Mucosa of descending colon (tissue), 3 donors: ENCODE measurements at regions not wholly inside any gene's neighbourhood (a gene's known extent, or its start where the extent isn't known, plus 50 kb on each side); places are given as distances from the start of the nearest gene placed in this dataset.
"Not testable (repeated sequence)": the region's sequence is repeated elsewhere in the genome, so short reads cannot be mapped to it uniquely, and the experiment has no call there.

Source experiments
- ATAC-seq: fragments of 200-7000 bp; cut with Tn5 transposase; one replicate; pipeline ENCODE4 v1.9.1; 2020; ENCODE audit warnings: mild to moderate bottlenecking, moderate library complexity
- DNase-seq, 3 donors: peaks; one replicate each; pipeline ENCODE4 v3.0.0-alpha.2; 2020
- H3K36me3 ChIP-seq: fragments of 200-600 bp; one replicate; pipeline ENCODE4 v1.8.0; 2021; ENCODE audit warnings: low read depth, mild to moderate bottlenecking
- H3K4me1 ChIP-seq: fragments of 200-600 bp; one replicate; pipeline ENCODE4 v1.8.0; 2021; ENCODE audit warnings: low read depth, mild to moderate bottlenecking
- H3K4me3 ChIP-seq: fragments of 200-600 bp; one replicate; pipeline ENCODE4 v1.8.0; 2021; ENCODE audit warnings: mild to moderate bottlenecking
- H3K9me3 ChIP-seq: fragments of 200-600 bp; one replicate; pipeline ENCODE4 v1.8.0; 2021; ENCODE audit warnings: mild to moderate bottlenecking
- intact Hi-C, 2 donors: fragments of 100-400 bp; cut with DNase I in 1 of 2; cut with micrococcal nuclease in 1 of 2; formaldehyde crosslinking; loops; one replicate each; pipeline versions ENCODE4 v1.11.0 to v1.11.1; 2022; cut with DNase I, micrococcal nuclease
- TF ChIP-seq, protein P1 (sequence below): fragments of 200-600 bp; IDR thresholded peaks from one replicate; pipeline ENCODE4 v1.8.0; 2022; ENCODE audit warnings: antibody characterized with exemption, mild to moderate bottlenecking
- donor health status: DM: no; HTN: no; CAD: no; lungs with moderate emphysema.
- donor health status: DM: no; HTN: no; CAD: no.
- donor health status: DM: no; HTN: yes; CAD: no.

DNA sequence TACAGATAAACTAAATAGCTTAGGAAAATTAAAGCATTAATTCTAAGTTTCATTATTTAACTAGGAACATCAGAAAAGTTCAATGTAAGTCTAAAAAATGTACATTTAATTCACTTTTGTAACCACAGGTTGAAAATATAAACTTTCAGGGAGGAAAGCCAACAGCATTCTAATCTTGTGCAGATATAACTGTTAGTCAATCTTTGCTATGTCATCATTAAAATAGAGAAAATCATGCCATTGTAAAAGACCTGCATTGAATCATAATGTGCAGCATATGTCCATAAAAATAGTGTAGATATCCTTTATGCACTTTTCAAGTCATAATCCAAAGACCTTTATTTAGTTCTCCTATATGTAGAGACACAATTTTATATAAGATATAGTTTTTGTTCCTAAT, 207.3 kb downstream of the ALG10B start:
- H3K4me1 ChIP-seq = no peaks in the 10 kb centered on the region
- no peaks in the 10 kb centered on the region for H3K36me3 ChIP-seq
- TF ChIP-seq, protein P1, sequence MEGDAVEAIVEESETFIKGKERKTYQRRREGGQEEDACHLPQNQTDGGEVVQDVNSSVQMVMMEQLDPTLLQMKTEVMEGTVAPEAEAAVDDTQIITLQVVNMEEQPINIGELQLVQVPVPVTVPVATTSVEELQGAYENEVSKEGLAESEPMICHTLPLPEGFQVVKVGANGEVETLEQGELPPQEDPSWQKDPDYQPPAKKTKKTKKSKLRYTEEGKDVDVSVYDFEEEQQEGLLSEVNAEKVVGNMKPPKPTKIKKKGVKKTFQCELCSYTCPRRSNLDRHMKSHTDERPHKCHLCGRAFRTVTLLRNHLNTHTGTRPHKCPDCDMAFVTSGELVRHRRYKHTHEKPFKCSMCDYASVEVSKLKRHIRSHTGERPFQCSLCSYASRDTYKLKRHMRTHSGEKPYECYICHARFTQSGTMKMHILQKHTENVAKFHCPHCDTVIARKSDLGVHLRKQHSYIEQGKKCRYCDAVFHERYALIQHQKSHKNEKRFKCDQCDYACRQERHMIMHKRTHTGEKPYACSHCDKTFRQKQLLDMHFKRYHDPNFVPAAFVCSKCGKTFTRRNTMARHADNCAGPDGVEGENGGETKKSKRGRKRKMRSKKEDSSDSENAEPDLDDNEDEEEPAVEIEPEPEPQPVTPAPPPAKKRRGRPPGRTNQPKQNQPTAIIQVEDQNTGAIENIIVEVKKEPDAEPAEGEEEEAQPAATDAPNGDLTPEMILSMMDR = no peak
- ATAC-seq (no peak), DNase-seq (no peak)
- H3K9me3 ChIP-seq = no peaks in the 10 kb centered on the region
- intact Hi-C loops = no loop called here
- no peak overlapping the region for H3K4me3 ChIP-seq

DNA sequence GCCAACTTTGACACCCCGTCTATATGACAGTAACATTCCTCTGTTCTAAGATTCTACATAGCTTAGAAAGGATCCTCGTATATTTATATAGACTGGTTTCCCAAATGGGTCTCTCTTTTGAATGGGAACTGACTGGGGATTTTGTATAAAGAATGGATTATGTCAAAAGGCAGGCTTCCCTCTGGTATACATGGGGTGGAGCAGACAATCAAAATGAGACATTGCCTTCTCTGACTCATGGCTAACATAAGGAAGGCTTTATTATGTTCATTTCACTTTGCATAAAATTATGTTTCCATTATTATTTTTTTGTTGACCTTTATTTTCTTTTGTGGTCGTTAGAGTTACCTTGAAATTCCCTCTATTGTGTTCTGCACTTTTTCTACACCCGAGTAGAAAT, 211.1 kb downstream of the ALG10B start:
- intact Hi-C loops = no loop called here
- no peaks in the 10 kb centered on the region for H3K9me3 ChIP-seq
- H3K4me3 ChIP-seq = no peak overlapping the region
- ATAC-seq (no peak), DNase-seq (no peak)
- no peaks in the 10 kb centered on the region for H3K4me1 ChIP-seq
- TF ChIP-seq, protein P1 = no peak
- H3K36me3 ChIP-seq = no peaks in the 10 kb centered on the region

DNA sequence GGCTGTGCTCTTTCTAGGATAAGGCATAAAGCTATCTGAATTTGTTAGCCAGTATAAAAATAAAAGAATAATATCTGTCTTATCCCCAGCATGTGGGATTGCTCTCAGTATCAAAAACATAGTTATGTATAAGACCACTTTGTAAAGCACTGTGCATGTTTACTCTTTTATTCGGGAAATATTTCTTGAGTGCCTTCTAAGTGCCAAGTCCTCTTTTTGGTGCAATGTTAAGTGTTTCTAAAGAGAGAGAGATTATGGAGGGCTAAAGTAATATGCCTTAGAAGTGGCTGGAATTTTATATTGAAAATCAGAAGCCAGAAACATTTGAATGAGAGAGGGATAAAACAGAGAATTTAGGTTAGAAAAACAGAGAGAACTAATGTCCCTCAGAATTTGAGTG, 212.0 kb downstream of the ALG10B start:
- no peak for DNase-seq
- intact Hi-C loops = no loop called here
- H3K4me1 ChIP-seq = no peaks in the 10 kb centered on the region
- H3K4me3 ChIP-seq = no peak overlapping the region
- H3K36me3 ChIP-seq = no peaks in the 10 kb centered on the region
- TF ChIP-seq, protein P1 = no peak
- no peaks in the 10 kb centered on the region for H3K9me3 ChIP-seq
- ATAC-seq = no peak

DNA sequence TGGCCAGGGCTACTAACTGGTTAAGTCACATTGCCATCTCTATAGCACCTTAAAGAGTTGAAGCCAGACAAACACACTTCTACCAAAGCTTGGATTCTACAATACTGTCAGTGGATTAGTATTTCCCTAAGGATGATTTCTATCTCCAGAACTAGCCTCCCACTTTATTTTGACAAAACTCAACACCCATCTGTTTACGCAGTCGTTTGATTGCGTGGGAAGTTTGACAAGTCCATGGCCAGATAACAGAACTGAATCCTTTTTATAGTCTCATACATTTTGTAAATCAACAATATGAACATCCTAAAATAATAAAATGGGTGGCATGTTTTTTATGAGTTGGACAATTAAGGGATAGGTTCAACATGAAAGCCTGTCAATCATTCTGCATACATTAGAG, 212.7 kb downstream of the ALG10B start:
- H3K4me3 ChIP-seq, H3K9me3 ChIP-seq, intact Hi-C loops, H3K36me3 ChIP-seq, ATAC-seq, H3K4me1 ChIP-seq, DNase-seq: not testable (repeated sequence)

DNA sequence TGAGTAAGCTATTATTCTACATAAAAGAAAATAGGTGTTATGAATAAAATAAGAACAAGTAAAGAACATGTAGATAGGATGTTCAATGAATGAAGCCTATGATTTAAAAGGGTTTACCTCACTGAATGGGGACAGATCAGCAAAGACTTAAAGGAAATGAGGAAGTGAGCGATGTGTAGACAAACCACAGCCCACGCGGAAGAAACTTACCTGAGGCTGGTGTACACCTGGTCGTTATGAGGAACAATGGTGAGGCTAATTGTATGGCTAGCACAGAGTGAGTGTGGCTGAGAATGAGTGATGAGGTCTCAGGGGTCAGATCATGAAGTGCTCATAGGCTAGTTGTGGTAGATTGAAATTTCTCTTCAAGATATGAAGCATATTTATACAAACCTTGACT, 221.7 kb downstream of the ALG10B start:
- intact Hi-C loops = no loop called here
- TF ChIP-seq, protein P1 = no peak
- Histone ChIP-seq H3K4me3 (no peak overlapping the region), H3K4me1 (no peaks in the 10 kb centered on the region), H3K9me3 (no peaks in the 10 kb centered on the region), H3K36me3 (no peaks in the 10 kb centered on the region)
- DNase-seq = no peak
- ATAC-seq = no peak

DNA sequence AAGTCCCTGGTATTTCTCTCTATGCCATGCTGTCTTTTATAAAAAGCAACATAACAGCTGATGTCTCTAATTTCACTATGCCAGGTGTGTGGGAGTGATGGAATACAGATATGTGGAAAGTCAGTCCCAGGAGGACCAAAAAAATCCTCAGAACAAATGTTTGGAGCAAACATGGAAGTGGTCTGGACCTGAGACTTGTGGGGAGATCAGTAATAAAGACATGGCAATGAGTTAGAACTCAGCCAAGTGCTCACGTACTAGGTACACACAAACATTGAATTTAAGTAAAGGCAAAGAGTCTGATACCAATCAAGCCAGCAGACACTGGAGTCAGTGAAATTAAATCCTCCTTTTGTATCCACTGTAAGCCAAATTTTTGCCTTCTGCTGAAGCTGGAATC, 223.6 kb downstream of the ALG10B start:
- intact Hi-C loops = no loop called here
- H3K4me3 ChIP-seq = no peak overlapping the region
- no peaks in the 10 kb centered on the region for H3K9me3 ChIP-seq
- H3K36me3 ChIP-seq = no peaks in the 10 kb centered on the region
- TF ChIP-seq, protein P1 = no peak
- no peak for ATAC-seq
- DNase-seq = no peak
- H3K4me1 ChIP-seq = no peaks in the 10 kb centered on the region
